SIG-M5 (cell line): ENCODE measurements at regions not wholly inside any gene's neighbourhood (a gene's known extent, or its start where the extent isn't known, plus 50 kb on each side); places are given as distances from the start of the nearest gene placed in this dataset.

ENCODE experiments used
- DNase-seq: peaks from one replicate; lab custom pipeline; 2025; lab: John Stamatoyannopoulos, UW

DNA sequence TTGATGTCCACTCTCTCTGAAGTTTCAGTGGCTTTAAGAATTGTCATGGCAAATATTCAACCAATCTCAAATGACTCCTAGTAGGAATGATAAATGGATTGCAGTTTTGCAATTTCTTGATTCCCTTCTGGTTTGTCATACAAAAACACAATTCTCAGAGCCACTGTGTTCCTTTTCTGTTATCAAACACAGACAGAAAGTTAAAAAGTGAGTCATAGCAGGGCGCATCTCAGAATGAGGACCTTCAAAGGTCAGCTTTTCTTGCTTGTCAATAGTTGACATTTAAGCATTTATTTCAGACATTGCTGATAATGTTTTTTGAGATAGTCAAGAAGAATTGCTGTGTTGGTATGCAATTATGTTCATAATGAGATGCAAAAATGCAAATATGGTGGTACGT lies 405.9 kb downstream of the NR2F2 start:
- no peak for DNase-seq

DNA sequence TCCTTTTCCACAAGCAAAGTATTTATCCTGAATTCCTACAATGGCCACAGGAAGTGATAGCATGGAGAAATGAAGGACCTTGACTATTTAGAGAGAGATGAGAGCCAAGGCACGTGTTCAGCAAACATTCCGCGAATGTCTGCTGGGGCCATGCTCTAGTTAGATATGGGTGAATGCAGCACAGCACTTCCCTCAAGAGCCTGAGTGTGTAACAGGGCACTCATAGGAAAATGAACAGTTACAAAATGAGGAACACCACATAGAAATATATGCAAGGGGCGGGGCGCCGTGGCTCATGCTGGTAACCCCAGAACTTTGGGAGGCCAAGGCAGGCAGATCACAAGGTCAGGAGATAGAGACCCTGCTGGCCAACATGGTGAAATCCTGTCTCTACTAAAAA lies 406.9 kb downstream of the NR2F2 start:
- no peak for DNase-seq

DNA sequence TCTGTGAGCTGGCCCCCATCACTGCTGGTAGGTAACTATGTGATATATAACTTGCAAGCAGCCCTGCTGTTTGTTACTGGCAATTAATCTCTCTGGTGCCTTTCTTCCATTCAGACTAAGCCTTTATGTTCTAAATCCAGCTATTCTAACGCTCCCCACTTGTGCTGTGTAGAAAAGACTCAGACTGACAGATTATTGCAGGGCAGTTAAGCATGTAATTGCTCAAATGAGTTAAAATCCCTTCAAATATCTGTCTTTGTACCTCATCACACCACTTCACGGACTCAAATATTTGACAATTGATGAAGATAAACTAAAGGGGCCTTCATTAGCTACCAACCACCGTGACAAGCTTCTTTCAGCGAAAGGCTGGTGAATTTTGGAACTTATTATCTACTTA lies 416.2 kb downstream of the NR2F2 start:
- DNase-seq, result no peak

DNA sequence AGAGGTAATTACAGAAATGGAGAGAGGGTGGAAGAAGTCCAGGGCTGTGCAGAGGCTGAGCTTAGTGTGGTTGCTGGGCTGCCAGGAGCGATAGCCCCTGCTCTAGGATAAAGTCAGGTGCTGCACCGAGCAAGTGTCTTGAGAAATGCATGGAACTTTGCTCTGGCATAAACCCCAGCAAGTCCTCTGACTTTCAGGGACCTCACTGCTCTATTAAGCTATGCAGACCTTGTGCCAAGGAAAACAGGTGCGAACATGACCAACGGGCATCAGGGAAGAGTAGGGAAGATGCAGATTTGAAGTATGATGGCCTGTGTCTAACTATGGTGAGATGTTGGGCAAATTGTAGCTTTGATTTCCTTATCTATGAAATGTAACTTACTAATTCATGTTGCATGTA lies 416.8 kb downstream of the NR2F2 start:
- DNase-seq, result no peak

- no peak for DNase-seq
These were observed 419.9 kb downstream of the NR2F2 start for GRCh38 chr15:96750361-96750760.

DNA sequence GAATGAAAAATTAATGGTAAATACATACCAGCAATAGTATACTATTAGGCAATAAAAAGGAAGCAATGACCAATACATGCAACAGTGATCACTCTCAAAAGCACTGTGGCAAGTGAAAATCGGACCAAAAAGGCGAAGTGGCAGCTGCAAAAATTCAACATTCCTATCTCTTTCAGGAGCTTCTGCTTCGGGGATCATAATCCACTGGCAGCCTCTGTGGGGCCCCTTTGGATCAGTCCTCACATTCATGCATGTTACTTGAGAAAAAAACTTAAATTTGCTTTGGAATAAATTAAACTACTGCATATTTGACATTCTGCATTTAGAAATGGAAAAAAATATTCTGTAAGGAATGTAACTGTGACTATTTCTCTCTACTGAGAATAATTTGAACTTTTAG lies 425.6 kb downstream of the NR2F2 start:
- DNase-seq, result no peak

DNA sequence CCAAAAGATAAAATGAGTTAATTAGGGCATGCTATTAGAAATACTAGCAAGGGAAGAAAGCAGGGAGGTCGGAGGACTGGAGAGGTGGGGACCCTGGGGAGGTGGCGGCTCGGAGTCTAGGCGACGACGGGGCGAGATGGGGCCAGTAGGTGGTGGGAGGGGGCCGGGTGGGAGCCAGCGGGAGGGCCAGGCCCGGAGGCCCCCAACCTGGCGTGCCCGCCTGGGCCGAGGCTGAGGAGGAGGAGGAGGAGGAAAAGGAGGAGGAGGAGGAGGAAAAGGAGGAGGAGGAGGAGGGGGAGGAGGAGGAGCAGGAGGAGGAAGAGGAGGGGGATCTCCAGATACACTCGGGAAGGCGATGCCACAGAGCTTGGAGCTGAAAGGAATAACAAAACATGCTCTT lies 426.2 kb downstream of the NR2F2 start:
- no peak for DNase-seq

- DNase-seq, result no peak
These were observed 432.1 kb downstream of the NR2F2 start for GRCh38 chr15:96762566-96762965.

DNA sequence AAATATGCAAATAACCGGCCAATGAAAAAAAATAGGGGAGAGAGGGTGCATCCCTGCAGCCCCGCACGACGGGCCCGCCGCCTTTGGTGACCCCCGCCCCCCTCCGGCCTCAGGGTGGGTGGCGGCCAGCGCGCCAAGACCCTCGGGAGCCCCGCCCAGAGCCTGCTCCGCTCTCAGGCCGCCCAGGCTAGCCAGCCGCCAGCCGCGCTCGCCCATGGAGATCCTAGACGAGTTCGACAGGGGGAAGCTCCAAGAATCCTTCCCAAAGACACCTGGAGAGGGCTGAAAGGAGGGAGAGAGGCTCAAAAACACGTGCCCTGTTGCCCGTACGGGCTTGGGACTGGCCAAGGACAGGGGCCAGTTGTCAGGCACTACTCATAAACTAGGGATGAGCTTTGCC lies 434.0 kb downstream of the NR2F2 start:
- DNase-seq, result no peak

DNA sequence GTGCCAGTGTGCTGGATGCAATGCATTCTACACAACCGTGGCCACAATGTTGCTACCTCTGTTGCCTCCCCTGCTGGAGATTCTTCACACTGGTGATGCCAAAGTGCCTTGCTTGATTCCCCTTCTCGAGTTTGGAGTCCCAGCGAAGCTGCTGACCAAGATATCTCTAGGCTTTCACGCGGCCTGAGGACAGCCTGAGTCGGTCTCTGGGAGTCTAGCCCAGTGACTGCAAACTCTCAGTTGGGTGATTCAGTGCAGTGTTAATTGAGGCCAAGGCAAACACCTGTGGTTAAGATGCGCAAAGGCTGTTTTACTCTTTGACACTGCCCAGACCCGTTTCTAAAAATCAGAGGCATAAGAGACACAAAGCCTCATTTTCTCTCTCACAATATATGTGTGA lies 434.4 kb downstream of the NR2F2 start:
- DNase-seq, result no peak

DNA sequence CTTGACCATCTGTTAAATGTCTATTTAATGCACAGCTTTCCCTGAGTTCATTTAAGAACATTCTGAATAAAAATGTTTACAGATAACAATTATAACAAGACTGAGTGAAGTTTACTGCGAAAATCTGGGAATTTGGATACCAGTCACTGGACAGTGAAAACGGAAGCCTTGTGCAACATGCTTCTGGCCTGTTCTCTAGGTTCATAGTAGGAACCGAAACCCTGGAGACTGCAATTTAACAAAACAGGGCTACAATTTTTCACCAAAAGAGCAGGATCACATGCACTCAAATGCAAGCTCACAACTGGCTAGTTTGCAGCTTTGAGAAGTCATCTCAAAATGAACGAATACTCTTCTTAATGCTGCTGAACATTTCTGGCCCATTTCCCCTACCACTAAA lies 435.9 kb downstream of the NR2F2 start:
- no peak for DNase-seq

- DNase-seq, result no peak
These were observed 437.4 kb downstream of the NR2F2 start for GRCh38 chr15:96767703-96768434.

DNA sequence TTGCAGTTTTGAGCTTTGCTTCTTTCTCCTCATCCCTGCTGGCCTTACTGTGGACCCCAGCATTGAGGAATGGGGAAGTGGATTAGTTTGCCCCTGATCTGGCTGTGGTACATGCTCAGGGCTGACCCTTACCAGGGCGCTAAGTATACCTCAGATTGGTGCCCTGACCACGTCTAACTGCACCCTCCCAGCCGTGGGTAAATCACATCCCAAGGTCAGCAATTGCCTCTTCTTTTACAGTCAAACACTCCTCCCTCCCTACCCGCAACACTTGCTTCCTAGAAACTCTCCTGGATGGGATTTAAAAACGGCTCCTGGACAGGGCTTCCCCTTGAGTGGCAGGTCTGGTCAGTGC lies 437.9 kb downstream of the NR2F2 start:
- DNase-seq, result no peak

GRCh38 chr15:96771035-96771434 lies 440.5 kb downstream of the NR2F2 start:
- no peak for DNase-seq

DNA sequence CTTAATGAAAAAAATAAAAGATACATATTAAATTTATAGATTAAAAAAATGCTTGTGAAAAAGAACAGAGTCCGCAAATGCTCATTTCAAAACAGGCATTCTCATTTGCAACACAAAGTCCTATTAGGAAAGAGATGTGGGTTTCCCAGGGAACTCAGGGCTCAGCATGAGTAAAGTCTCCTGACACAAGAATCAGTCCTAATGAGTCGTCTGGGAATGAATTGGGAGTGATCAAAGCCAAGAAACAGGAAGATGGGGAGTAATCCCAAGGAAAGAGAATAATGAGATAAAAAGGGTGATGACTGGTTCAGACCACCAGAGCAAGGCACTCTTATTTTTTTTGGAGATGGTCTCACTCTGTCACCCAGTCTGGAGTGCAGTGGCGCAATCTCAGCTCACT lies 443.7 kb downstream of the NR2F2 start:
- no peak for DNase-seq

- no peak for DNase-seq
These were observed 453.2 kb downstream of the NR2F2 start for GRCh38 chr15:96783746-96784145.

DNA sequence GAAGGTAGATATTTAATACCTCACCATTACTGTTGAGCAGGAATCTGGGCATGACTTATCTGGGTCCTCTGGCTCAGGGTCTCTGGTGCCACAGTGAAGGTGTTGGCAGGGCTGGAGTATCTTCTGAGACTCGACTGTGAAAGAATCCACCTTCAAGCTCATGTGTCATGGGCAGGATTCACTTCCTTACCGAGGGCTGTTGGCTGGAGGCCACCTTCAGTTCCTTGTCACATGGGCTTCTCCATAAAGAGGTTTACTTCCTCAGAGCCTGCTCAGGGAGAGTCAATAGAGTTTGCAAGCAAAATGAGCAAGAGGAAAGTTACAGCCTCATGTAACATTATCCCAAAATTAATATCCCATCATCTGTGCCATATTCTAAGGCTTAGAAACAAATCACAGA lies 459.5 kb downstream of the NR2F2 start:
- no peak for DNase-seq

DNA sequence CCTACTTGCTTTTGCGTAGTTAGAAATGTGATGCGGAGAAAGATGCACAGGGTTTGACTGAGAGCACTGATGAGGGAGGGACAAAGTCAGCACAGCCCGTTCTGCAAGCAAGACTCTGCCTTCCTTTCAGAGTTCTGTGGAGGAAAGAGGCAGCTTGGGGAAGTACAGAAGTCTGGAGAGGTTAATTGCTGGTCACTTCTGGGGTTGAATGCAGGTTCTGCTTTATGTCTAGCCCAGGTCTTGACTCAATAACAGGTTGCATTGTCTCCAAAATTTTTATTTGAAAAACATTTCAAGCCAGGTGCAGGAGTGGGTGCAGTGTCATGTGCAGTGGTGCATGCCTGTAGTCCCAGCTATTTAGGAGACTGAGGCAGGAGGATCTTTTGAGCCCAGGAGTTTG lies 461.7 kb downstream of the NR2F2 start:
- DNase-seq, result no peak

DNA sequence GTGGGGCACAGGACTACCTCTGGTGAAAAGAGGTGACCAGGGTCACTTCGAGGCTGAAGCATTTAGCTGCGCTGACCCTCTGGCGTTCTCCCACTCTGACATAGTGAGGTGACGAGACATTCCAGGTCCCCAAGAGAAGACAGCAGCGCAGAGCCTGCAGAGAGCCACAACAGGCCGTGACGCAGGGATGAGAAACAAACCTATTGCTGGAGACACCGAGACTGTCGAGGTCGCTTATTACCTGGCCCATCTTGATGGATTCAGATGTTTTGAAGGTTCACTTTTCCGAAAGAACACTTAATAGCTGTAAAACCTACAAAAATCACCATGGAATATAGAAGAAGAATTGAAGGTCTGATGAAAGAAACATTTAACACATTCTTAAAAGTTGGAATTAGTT lies 466.3 kb downstream of the NR2F2 start:
- no peak for DNase-seq

DNA sequence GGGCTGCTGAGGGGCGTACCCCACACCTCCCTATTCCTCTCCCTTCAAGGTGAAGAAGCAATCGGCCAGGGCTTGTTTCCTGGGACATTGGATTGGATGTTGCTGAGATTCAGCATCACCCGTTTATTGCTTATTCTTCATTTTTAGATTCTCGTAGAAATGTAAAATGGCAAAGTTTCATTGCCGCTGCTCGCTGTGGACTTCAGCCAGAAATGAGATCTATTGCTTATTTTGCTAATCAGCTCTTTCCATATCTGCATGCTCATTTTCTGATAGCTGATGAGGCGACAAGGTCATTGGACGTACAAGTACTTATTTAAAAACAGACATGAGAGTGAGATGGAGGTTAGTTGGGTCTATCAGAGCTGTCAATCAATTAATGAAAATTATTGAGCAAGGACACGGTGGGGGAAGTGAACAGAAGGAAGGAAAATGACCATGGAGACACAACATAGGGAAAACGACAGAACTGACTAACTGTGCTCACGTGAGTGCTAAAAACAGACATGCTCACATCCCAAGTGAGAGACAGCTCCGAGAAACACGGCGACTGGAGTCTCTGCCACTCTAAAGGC lies 471.2 kb downstream of the NR2F2 start:
- no peak for DNase-seq

DNA sequence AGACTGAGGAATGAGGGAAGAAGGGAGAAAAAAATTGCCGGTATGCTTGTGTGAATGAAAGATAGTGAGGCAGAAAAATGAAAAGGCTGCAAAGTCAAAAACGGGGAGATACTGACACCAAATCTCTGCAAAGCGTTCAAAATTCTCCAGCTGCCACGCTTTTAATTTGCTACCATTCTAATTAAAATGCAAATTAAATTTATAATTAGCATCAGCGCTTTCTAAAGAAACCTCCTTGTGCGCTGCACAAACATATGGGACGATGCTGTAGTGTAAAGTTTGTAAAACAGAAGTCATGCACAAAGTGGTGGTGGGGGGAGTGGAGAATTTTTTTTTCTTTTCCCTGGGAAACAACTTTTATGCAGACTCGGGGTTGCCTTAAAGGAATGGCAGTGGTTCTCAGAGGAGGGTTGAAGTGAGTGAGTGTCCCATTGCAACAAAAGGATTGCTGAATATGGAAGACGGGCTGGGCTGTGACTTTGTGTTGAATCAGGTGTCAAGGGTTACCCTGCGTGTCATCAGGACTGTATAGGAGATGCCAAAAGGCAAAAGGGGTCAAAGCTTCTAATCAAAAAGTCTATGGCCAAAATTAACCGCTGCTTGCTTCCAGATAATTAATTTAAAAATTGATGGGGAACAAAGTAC lies 472.2 kb downstream of the NR2F2 start:
- no peak for DNase-seq

DNA sequence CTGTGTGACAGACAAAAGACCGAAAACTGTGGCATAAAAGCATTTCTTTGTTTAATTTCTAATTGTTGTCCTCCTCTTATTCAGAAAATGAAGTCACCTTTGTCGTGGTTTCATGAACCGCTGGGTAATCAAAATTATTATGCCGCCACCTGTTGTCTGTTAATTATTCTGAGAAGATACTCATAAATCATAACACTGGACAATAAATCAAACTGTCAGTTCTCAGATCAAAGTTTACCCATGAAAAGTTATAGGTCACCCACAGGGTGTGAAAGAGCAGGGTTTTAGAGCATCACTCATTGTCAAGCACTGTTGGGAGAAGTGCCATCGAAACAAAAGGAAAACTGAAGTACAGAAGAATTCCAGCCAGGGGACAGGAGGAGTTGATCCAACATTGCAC lies 474.3 kb downstream of the NR2F2 start:
- DNase-seq, result no peak

GRCh38 chr15:96807361-96807760 lies 476.9 kb downstream of the NR2F2 start:
- no peak for DNase-seq

- DNase-seq, result no peak
These were observed 487.4 kb downstream of the NR2F2 start for GRCh38 chr15:96817900-96818299.
